Prostate gland (tissue), 2 donors: ENCODE measurements at regions not wholly inside any gene's neighbourhood (a gene's known extent, or its start where the extent isn't known, plus 50 kb on each side); places are given as distances from the start of the nearest gene placed in this dataset.

Experiments used
- CTCF ChIP-seq, 4 experiments: fragments of 200-600 bp in 2 of 4; fragments of 450-650 bp in 2 of 4; sonication (generic) in 2 of 4; IDR thresholded peaks; 1 replicate in 3 of 4; 2 replicates in 1 of 4; pipeline ENCODE4 v1.5.1; 2016 to 2019; ENCODE audit warnings: antibody characterized with exemption in 4 of 4, mild to moderate bottlenecking in 2 of 4, moderate library complexity in 2 of 4
- POLR2A ChIP-seq: fragments of 450-650 bp; IDR thresholded peaks from one replicate; pipeline ENCODE4 v1.6.1; 2016; ENCODE audit warnings: antibody characterized with exemption, mild to moderate bottlenecking
- POLR2AphosphoS5 ChIP-seq: sonication (generic); formaldehyde crosslinking; IDR thresholded peaks from one replicate; pipeline ENCODE4 v1.6.1; 2017; ENCODE audit warnings: antibody characterized with exemption

- TF ChIP-seq POLR2A (no peak), CTCF (IDR thresholded peaks at IDR 0.05) (no peak), POLR2AphosphoS5 (no peak)
Measured at GRCh38 chr2:59567151-59567550, 986.3 kb downstream of the BCL11A start.
